ENCODE measurements at regions not wholly inside any gene's neighbourhood (a gene's known extent, or its start where the extent isn't known, plus 50 kb on each side); places are given as distances from the start of the nearest gene placed in this dataset.

- TF ChIP-seq CTCF (conservative IDR thresholded peaks at IDR 0.05; ENCODE audit: low read length) = no peak
- TF ChIP-seq EZH2phosphoT487 (IDR thresholded peaks at IDR 0.05; ENCODE audit: borderline replicate concordance) = no peak
Measured at GRCh38 chr6:125668071-125668470, 81.4 kb upstream of the HEY2 start.

Data from Loucy (cell line).